H1 (cell line): ENCODE measurements at regions not wholly inside any gene's neighbourhood (a gene's known extent, or its start where the extent isn't known, plus 50 kb on each side); places are given as distances from the start of the nearest gene placed in this dataset.

ENCODE experiments used
- CTCF ChIA-PET: fragments of 300-600 bp; sonication (Branson Sonifier 250); formaldehyde crosslinking; loops from one replicate; lab custom pipeline; 2021; ENCODE audit not compliant: partially characterized antibody; lab: Charles Lee
- POLR2A ChIA-PET: fragments of 300-600 bp; sonication (Branson Sonifier 250); formaldehyde crosslinking; loops from one replicate; lab custom pipeline; 2021; ENCODE audit warnings: inconsistent platforms; ENCODE audit not compliant: partially characterized antibody; lab: Charles Lee
- DNase-seq, 2 experiments: peaks; one replicate each; pipeline versions ENCODE4 v3.0.0 to v3.0.0-alpha.2; 2010 to 2022; ENCODE audit warnings: low spot score in 2 of 2, low read depth in 1 of 2, mixed read lengths in 1 of 2
- FAIRE-seq: peaks from 2 replicates; lab custom pipeline; 2011; peaks lifted over from hg19 to GRCh38; lab: Jason Lieb, UNC
- H2AFZ ChIP-seq: 2 replicates; pipeline ENCODE4 v1.8.1; 2012; ENCODE audit warnings: low read length, inconsistent platforms
- H2AK5ac ChIP-seq: 2 replicates; pipeline ENCODE4 v1.6.1; 2013; ENCODE audit warnings: low read depth, low read length
- H2BK120ac ChIP-seq: replicated peaks from 2 replicates; pipeline ENCODE3; 2013; ENCODE audit warnings: low read depth, low read length, inconsistent platforms
- H2BK12ac ChIP-seq: 2 replicates; pipeline ENCODE4 v1.6.1; 2013; ENCODE audit warnings: low read depth, low read length
- H2BK15ac ChIP-seq: 2 replicates; pipeline ENCODE4 v1.6.1; 2013; ENCODE audit warnings: low read length
- H2BK20ac ChIP-seq: 2 replicates; pipeline ENCODE4 v1.6.1; 2013; ENCODE audit warnings: low read length
- H2BK5ac ChIP-seq: 2 replicates; pipeline ENCODE4 v1.6.1; 2013; ENCODE audit warnings: low read depth, low read length
- H3K14ac ChIP-seq: 2 replicates; pipeline ENCODE4 v1.6.1; 2013; ENCODE audit warnings: inconsistent platforms; ENCODE audit not compliant: insufficient read length
- H3K18ac ChIP-seq: 2 replicates; pipeline ENCODE4 v1.6.1; 2013; ENCODE audit warnings: low read length; ENCODE audit errors: extremely low read depth
- H3K23ac ChIP-seq: 2 replicates; pipeline ENCODE4 v1.6.1; 2013; ENCODE audit warnings: inconsistent platforms; ENCODE audit not compliant: insufficient read length
- H3K23me2 ChIP-seq: 2 replicates; pipeline ENCODE4 v1.6.1; 2013; ENCODE audit warnings: low read depth, low read length
- H3K27ac ChIP-seq: 2 replicates; pipeline ENCODE4 v1.6.1; 2011; ENCODE audit warnings: low read depth, low read length, inconsistent platforms
- H3K27me3 ChIP-seq, 4 experiments: replicated peaks in 1 of 4; 1 replicate in 1 of 4; 2 replicates in 3 of 4; pipeline versions ENCODE4 v1.6.1 to v1.8.1; 2011 to 2013; ENCODE audit warnings: low read length in 3 of 4, mild to moderate bottlenecking in 3 of 4, inconsistent platforms in 2 of 4, mixed read lengths in 2 of 4, moderate library complexity in 1 of 4; ENCODE audit not compliant: control insufficient read depth in 3 of 4, insufficient read depth in 3 of 4; ENCODE audit errors: extremely low read depth in 1 of 4
- H3K36me3 ChIP-seq, 4 experiments: 2 replicates each; pipeline versions ENCODE4 v1.6.1 to v1.8.1; 2011 to 2013; ENCODE audit warnings: mild to moderate bottlenecking in 4 of 4, low read length in 3 of 4, moderate library complexity in 2 of 4, control low read depth in 1 of 4, inconsistent platforms in 1 of 4; ENCODE audit not compliant: insufficient read depth in 4 of 4, control insufficient read depth in 2 of 4
- H3K4ac ChIP-seq: replicated peaks from 2 replicates; pipeline ENCODE3; 2013; ENCODE audit warnings: low read length, low read depth, mixed read lengths, inconsistent platforms; ENCODE audit not compliant: insufficient read length
- H3K4me1 ChIP-seq, 4 experiments: replicated peaks in 1 of 4; 1 replicate in 1 of 4; 2 replicates in 3 of 4; pipeline versions ENCODE4 v1.6.1 to v1.8.1; 2011 to 2013; ENCODE audit warnings: low read length in 3 of 4, inconsistent platforms in 2 of 4, mixed read lengths in 1 of 4; ENCODE audit not compliant: insufficient read depth in 4 of 4, control insufficient read depth in 3 of 4
- H3K4me2 ChIP-seq, 2 experiments: 2 replicates each; pipeline versions ENCODE4 v1.6.1 to v1.8.1; 2011 to 2013; ENCODE audit warnings: low read depth in 2 of 2, low read length in 2 of 2, control low read depth in 1 of 2, inconsistent platforms in 1 of 2, mild to moderate bottlenecking in 1 of 2; ENCODE audit not compliant: insufficient read depth in 1 of 2
- H3K4me3 ChIP-seq, 4 experiments: fragments of 200-600, 300-600 bp in 1 of 4; sonication (generic), shearing (Covaris generic), sonication (Bioruptor Twin) in 1 of 4; 2 replicates each; pipeline versions ENCODE4 v1.5.1 to v1.8.1; 2011 to 2016; ENCODE audit warnings: low read length in 4 of 4, low read depth in 3 of 4, control low read depth in 2 of 4, inconsistent platforms in 2 of 4, mild to moderate bottlenecking in 2 of 4, mixed read lengths in 1 of 4, moderate library complexity in 1 of 4; ENCODE audit not compliant: insufficient read depth in 2 of 4; ENCODE audit errors: extremely low read depth in 1 of 4
- H3K56ac ChIP-seq: replicated peaks from 2 replicates; pipeline ENCODE3; 2013; ENCODE audit warnings: low read depth, mild to moderate bottlenecking, mixed read lengths, low read length, inconsistent platforms; ENCODE audit not compliant: insufficient read length
- H3K79me1 ChIP-seq: 2 replicates; pipeline ENCODE4 v1.6.1; 2013; ENCODE audit warnings: low read depth, low read length, control low read depth
- H3K79me2 ChIP-seq, 2 experiments: 2 replicates each; pipeline versions ENCODE4 v1.6.1 to v1.8.1; 2012 to 2013; ENCODE audit warnings: low read length in 2 of 2, mild to moderate bottlenecking in 2 of 2, inconsistent platforms in 1 of 2; ENCODE audit not compliant: insufficient read depth in 2 of 2, control insufficient read depth in 1 of 2
- H3K9ac ChIP-seq, 4 experiments: replicated peaks in 1 of 4; 1 replicate in 1 of 4; 2 replicates in 3 of 4; pipeline versions ENCODE4 v1.6.1 to v1.8.1; 2011 to 2013; ENCODE audit warnings: low read depth in 3 of 4, low read length in 3 of 4, control low read depth in 2 of 4, mild to moderate bottlenecking in 2 of 4, moderate library complexity in 2 of 4, inconsistent platforms in 1 of 4; ENCODE audit errors: extremely low read depth in 1 of 4
- H3K9me3 ChIP-seq, 2 experiments: 2 replicates each; pipeline versions ENCODE4 v1.6.1 to v1.8.1; 2012 to 2013; ENCODE audit warnings: mild to moderate bottlenecking in 2 of 2, moderate library complexity in 2 of 2, control low read depth in 1 of 2, inconsistent platforms in 1 of 2, low read depth in 1 of 2, low read length in 1 of 2, mixed read lengths in 1 of 2; ENCODE audit not compliant: insufficient read depth in 2 of 2
- H4K20me1 ChIP-seq, 2 experiments: replicated peaks in 1 of 2; 2 replicates each; pipeline versions ENCODE3 to v1.8.1; 2011 to 2013; ENCODE audit warnings: inconsistent platforms in 2 of 2, low read length in 2 of 2, mild to moderate bottlenecking in 1 of 2; ENCODE audit not compliant: insufficient read depth in 2 of 2, control insufficient read depth in 1 of 2
- H4K5ac ChIP-seq: 2 replicates; pipeline ENCODE4 v1.6.1; 2013; ENCODE audit warnings: low read length, low read depth, mixed read lengths, inconsistent platforms; ENCODE audit not compliant: insufficient read length
- H4K8ac ChIP-seq: 2 replicates; pipeline ENCODE4 v1.8.0; 2013; ENCODE audit warnings: mild to moderate bottlenecking, moderate library complexity, low read length, inconsistent platforms; ENCODE audit not compliant: insufficient read depth; ENCODE audit errors: extremely low read depth
- H4K91ac ChIP-seq: replicated peaks from 2 replicates; pipeline ENCODE3; 2013; ENCODE audit warnings: low read length, mixed read lengths, inconsistent platforms; ENCODE audit not compliant: insufficient read length
- EZH2 ChIP-seq: fragments of 200-600 bp; sonication (generic); IDR thresholded peaks from 2 replicates; pipeline ENCODE4 v1.7.1; 2012; ENCODE audit warnings: low read depth, mild to moderate bottlenecking, moderate library complexity, low read length, inconsistent platforms; ENCODE audit not compliant: severe bottlenecking
- FOSL1 ChIP-seq: IDR thresholded peaks from 2 replicates; pipeline ENCODE4 v1.6.1; 2011; ENCODE audit warnings: mild to moderate bottlenecking, low read depth, low read length, moderate library complexity; ENCODE audit not compliant: insufficient read depth
- KDM4A ChIP-seq: IDR thresholded peaks from one replicate; pipeline ENCODE4 v1.7.1; 2012; ENCODE audit warnings: low read depth, mild to moderate bottlenecking, moderate library complexity, low read length, inconsistent platforms; ENCODE audit not compliant: severe bottlenecking
- NRF1 ChIP-seq: IDR thresholded peaks from 2 replicates; pipeline ENCODE4 v1.6.1; 2011; ENCODE audit warnings: mild to moderate bottlenecking, low read depth, low read length, improper control_type of control experiment
- SIN3A ChIP-seq, 2 experiments: IDR thresholded peaks in 1 of 2; conservative IDR thresholded peaks in 1 of 2; 2 replicates each; pipeline ENCODE4 v1.6.1; 2011 to 2012; ENCODE audit warnings: low read length in 2 of 2, improper control_type of control experiment in 1 of 2, low read depth in 1 of 2, mild to moderate bottlenecking in 1 of 2
- TBP ChIP-seq: IDR thresholded peaks from 2 replicates; pipeline ENCODE4 v1.6.1; 2011; ENCODE audit warnings: low read depth, low read length, improper control_type of control experiment
- WGBS, 2 experiments: shearing (Covaris generic) in 1 of 2; methylation state at CpG; one replicate each; pipeline versions ENCODE4 v1.1.6 to v1.1.7; 2013 to 2015; ENCODE audit warnings: low lambda C conversion rate in 2 of 2, mixed read lengths in 2 of 2, inconsistent platforms in 1 of 2, low coverage in 1 of 2, missing lambda C conversion rate in 1 of 2; ENCODE audit not compliant: insufficient replicate concordance in 2 of 2, insufficient coverage in 1 of 2, insufficient read length in 1 of 2; ENCODE audit errors: extremely low coverage in 1 of 2, missing lambda C conversion rate in 1 of 2; 5-methylcytosine and 5-hydroxymethylcytosine counted together

DNA sequence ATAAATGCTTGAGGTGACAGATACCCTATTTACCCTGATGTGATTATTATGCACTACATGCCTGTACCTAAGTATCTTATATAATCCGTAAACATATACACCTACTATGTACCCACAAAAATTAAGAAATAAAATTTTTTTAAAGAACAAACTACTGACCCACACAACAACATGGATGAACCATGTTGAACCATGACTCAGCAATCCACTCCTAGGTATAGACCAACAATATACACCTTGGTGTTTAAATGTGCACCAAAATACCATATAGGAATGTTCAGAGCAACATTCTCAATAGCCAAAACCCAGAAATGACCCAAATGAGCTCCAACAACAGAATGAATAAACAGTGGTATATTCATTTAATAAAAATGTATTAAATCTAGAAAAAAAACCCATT, 245.1 kb downstream of the GXYLT1 start:
- no peaks in the 10 kb centered on the region for H3K36me3 ChIP-seq
- H2BK15ac ChIP-seq: no peak overlapping the region
- no peak overlapping the region for H2BK120ac ChIP-seq
- H2AFZ ChIP-seq: no peak overlapping the region
- H3K14ac ChIP-seq: no peak overlapping the region
- 80% methylated on average over 1 of the region's 1 CpG; no CpG with 5 or more reads in 1 of the 2 experiments for WGBS, 2 experiments
- no peak overlapping the region for H3K9ac ChIP-seq
- H3K9me3 ChIP-seq: no peaks in the 10 kb centered on the region
- no peak overlapping the region for H3K23ac ChIP-seq
- H3K4me2 ChIP-seq: no peak overlapping the region
- H2BK5ac ChIP-seq: no peak overlapping the region
- H3K79me2 ChIP-seq: no peaks in the 10 kb centered on the region
- no peak overlapping the region for H4K91ac ChIP-seq
- TF ChIP-seq EZH2 (no peak), SIN3A (conservative IDR thresholded peaks at IDR 0.05 in 1 of 2, IDR thresholded peaks at IDR 0.05 in 1 of 2; ENCODE audit: low read depth in 1 of 2, low read length in 2 of 2) (no peak), TBP (no peak), NRF1 (no peak), FOSL1 (no peak), KDM4A (no peak)
- DNase-seq: no peak
- H4K5ac ChIP-seq: no peak overlapping the region
- no peak overlapping the region for H3K27ac ChIP-seq
- no peak overlapping the region for H3K56ac ChIP-seq
- H4K20me1 ChIP-seq: no peaks in the 10 kb centered on the region
- no peak for FAIRE-seq
- H3K79me1 ChIP-seq: no peaks in the 10 kb centered on the region
- POLR2A ChIA-PET: no interaction called here
- H3K27me3 ChIP-seq: no peaks in the 10 kb centered on the region
- H4K8ac ChIP-seq: no peak overlapping the region
- no peak overlapping the region for H3K18ac ChIP-seq
- H3K4ac ChIP-seq: no peak overlapping the region
- H2AK5ac ChIP-seq: no peak overlapping the region
- H3K4me3 ChIP-seq: no peak overlapping the region
- peaks cover 1 to 4% (median 3%) of the 10 kb centered on the region in 4 experiments; a peak in 3 of 7 replicates for H3K4me1 ChIP-seq
- H2BK12ac ChIP-seq: no peak overlapping the region
- H2BK20ac ChIP-seq: no peak overlapping the region
- no peaks in the 10 kb centered on the region for H3K23me2 ChIP-seq
- CTCF ChIA-PET: interaction anchor here (1.2 kb wide), 1 partner anchor 13 kb away, joined by 3 read pairs; no protein-coding TSS in a partner anchor
